GM19328 (cell line): ENCODE measurements at regions not wholly inside any gene's neighbourhood (a gene's known extent, or its start where the extent isn't known, plus 50 kb on each side); places are given as distances from the start of the nearest gene placed in this dataset.
A peak's percentile ranks its signal among the peaks of the same experiment; 100 is the strongest.

ENCODE experiments used
- ATAC-seq: cut with Tn5 transposase; IDR thresholded peaks from one replicate; pipeline ENCODE4 v1.9.1; 2021; ENCODE audit warnings: mild to moderate bottlenecking, moderate library complexity; ENCODE audit not compliant: unreplicated experiment

GRCh38 chr6:25010902-25011625, 75.3 kb upstream of the RIPOR2 start:
- no peak for ATAC-seq

GRCh38 chr6:25012657-25013056, 76.9 kb upstream of the RIPOR2 start:
- no peak for ATAC-seq

GRCh38 chr6:25013246-25013645, 77.5 kb upstream of the RIPOR2 start:
- no peak for ATAC-seq

DNA sequence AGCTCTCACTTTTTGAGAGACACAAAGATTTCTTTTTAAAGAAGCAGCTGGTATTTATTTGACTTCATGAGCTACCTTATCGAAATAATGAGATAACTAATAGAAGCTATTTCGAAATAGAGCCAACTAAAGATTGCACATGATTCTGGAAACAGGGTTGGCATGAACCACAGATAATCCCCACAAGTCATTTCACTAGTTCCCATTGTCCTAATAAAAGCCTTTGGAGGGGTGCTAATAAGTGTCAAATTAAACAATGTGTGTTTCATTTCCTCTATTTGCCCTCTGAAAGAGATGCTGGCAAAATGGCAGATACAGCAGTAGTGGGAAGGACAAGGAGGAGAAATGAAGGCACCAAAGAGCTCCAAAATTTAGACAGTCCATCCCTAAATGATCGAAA, 78.6 kb upstream of the RIPOR2 start:
- ATAC-seq, result no peak

- ATAC-seq, result no peak
These were observed 79.2 kb upstream of the RIPOR2 start for GRCh38 chr6:25014791-25015560.

DNA sequence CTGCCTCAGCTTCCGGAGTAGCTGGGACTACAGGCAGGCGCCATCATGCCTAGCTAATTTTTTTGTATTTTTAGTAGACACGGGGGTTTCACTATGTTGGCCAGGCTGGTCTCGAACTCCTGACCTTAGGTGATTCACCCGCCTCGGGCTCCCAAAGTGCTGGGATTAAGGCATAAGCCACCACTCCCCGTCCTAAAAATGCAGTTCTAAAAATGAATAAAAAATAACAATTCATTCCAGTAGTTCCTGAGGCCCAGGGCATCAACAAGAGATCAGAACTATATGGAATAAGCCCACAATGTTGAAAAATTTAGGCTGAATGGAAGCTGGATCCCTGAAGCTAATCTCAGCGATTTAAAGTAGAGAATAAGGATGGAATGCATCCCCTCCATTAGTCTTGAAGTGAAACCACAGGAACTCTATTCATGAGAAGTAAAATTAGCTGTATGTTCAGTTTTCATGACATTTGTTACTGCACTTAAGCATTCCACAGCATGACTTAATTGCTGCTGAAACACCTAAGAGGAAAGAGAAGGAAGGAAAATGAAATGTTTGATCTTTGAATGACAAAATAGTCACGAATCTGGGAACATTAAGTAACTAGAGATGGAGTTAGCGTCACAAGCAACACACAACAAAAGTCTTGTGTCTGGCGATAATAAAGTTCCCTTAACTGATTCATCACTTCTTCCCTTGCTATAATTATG, 80.4 kb upstream of the RIPOR2 start:
- no peak for ATAC-seq

DNA sequence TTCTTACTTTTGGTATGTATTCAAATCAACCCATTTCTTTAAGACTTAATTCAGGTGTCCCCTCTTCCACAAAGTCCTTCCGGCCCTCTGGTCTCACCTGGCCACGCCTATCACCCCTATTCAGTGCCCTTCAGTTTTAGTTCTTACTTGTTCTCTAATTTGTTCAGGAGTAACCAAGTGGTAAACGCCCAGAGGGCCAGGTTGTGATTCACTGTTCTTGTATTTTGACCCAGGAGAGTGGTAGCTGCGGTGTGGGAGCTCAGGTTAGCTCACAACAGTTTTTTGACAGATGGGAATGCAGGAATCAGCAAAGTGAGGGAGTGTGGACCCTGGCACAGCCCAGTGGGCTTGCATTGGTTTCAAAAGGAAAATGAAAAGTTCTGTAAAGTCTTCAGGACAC, 81.7 kb upstream of the RIPOR2 start:
- no peak for ATAC-seq

DNA sequence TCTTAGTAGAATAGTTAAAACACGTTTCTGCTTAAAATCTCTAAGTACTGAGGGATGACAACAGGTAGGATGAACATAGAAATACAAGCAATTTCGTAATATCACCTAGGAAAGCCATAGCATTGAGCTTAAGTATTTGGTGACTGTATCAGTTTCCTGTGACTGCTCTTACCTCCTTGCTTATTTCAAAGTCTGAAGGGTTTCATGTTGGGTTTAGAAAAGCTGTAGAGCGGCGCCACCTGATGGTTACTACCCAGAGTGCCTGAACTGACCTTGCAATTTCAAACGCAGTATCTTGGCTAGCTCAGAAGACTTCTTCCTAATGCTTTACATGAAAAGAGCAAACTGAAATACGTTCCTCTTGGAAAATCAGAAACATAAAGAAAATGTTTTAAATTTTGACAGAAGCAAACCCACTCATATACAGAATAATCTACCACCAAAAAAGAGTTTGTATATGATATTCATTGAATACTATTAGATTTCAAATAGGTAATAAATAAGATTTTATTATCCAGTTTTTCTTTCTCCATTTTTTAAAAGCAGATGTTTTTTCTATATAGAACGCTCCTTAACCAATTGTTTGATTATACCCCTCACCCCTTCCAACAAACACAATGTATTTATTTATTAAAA, 82.3 kb upstream of the RIPOR2 start:
- ATAC-seq, result peak; percentile 62

- ATAC-seq, result no peak
These were observed 82.8 kb upstream of the RIPOR2 start for GRCh38 chr6:25018568-25018954.

GRCh38 chr6:25022140-25022553, 86.4 kb upstream of the RIPOR2 start:
- ATAC-seq, result no peak

- ATAC-seq, result no peak
These were observed 88.0 kb upstream of the RIPOR2 start for GRCh38 chr6:25023781-25024180.

- no peak for ATAC-seq
These were observed 89.1 kb upstream of the RIPOR2 start for GRCh38 chr6:25024821-25025220.

- ATAC-seq, result no peak
These were observed 89.6 kb upstream of the RIPOR2 start for GRCh38 chr6:25025248-25025918.

GRCh38 chr6:25025919-25026301, 90.2 kb upstream of the RIPOR2 start:
- ATAC-seq, result no peak

DNA sequence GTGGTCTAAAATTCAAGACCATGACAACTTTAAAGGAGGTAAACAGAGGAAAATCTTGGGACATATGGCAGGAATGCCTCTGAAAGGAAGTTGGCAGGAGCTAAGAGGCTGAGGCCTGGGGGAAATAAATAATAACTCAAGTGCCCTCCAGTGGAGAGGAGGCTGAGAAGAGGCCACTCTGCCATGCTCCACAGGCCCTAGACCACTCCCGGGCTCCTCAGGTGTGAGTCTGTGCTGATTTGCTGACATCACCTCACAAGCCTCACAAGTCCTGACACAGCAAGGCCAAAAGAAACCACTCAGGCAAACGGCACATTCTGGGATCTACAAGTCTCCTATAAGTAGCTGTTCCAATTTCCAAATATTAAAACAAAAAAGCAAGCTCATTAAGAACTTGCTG, 91.0 kb upstream of the RIPOR2 start:
- ATAC-seq, result no peak

- peak; percentile 95 for ATAC-seq
These were observed 91.6 kb upstream of the RIPOR2 start for GRCh38 chr6:25027221-25027916.

DNA sequence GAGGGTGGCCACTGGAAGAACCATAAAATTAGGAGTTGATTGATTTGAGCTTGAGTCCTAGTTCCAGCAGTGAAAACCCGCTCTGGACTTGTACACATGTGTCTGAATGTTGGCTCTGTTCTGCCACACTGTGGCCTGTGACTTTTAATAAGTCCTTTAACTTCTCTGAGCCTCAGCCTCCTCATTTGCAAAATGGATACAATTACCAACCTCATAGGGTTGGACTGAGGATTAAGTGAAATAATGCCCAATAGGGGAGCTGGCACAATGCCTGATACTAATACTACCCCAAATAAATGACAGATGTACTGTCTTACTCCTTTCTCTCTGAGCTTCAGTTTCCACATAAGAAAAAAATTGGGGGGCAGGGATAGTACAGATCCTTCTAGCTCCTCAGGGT, 92.6 kb upstream of the RIPOR2 start:
- no peak for ATAC-seq

DNA sequence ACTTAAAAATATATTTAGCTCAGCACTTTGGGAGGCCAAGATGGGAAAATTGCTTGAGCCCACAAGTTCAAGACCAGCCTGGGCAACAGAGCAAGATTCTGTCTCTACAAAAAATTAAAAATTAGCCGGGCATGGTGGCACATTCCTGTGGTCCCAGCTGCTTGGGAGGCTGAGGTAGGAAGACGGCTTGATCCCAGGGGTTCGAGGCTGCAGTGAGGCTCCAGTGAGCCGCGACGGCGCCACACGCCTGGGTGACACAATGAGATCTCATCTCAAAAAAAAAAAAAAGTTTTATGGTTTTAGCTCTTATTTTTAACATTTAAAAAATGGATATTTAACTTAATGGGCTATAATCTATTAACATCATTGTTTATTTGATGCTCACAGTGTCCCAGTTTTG, 97.2 kb upstream of the RIPOR2 start:
- ATAC-seq, result no peak

- ATAC-seq, result no peak
These were observed 98.7 kb upstream of the RIPOR2 start for GRCh38 chr6:25034431-25034921.

DNA sequence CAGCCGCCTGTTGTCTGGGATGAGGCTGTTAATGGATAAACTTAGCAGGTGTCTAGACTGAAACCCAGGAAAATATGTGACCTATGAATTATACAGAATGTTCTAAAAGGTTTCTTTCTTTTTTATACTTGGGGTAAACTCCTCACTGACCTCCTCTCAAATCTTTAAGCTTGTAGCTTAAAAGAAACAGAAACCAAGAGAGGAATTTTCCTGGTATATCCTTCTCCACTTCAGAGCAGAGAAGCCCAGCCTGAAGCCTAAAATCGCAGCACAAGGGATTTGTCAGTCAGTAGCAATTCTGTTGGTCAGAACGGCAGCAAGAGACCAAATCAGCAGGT, 99.4 kb upstream of the RIPOR2 start:
- ATAC-seq, result no peak
